Body of pancreas (tissue), 4 donors: ENCODE measurements at regions not wholly inside any gene's neighbourhood (a gene's known extent, or its start where the extent isn't known, plus 50 kb on each side); places are given as distances from the start of the nearest gene placed in this dataset.

Source experiments
- CTCF ChIP-seq, 7 experiments: fragments of 450-650 bp in 4 of 7; fragments of 200-600 bp in 3 of 7; sonication (generic) in 3 of 7; IDR thresholded peaks; one replicate each; pipeline ENCODE4 v1.5.1; 2016 to 2019; ENCODE audit warnings: antibody characterized with exemption in 7 of 7
- POLR2A ChIP-seq, 3 donors: fragments of 450-650 bp; IDR thresholded peaks; one replicate each; pipeline ENCODE4 v1.6.1; 2016; ENCODE audit warnings: antibody characterized with exemption in 3 of 3, mild to moderate bottlenecking in 2 of 3

- no peak for TF ChIP-seq CTCF (IDR thresholded peaks at IDR 0.05)
- no peak for TF ChIP-seq POLR2A (IDR thresholded peaks at IDR 0.05)
Observed at GRCh38 chr10:55144001-55144400, 343.0 kb upstream of the PCDH15 start.
